Thyroid gland (tissue), 4 donors: ENCODE measurements at regions not wholly inside any gene's neighbourhood (a gene's known extent, or its start where the extent isn't known, plus 50 kb on each side); places are given as distances from the start of the nearest gene placed in this dataset.

ENCODE experiments used
- CTCF ChIP-seq, 6 experiments: fragments of 200-600 bp in 3 of 6; fragments of 450-650 bp in 3 of 6; sonication (generic) in 3 of 6; IDR thresholded peaks; one replicate each; pipeline ENCODE4 v1.5.1; 2016 to 2019; ENCODE audit warnings: antibody characterized with exemption in 6 of 6, mild to moderate bottlenecking in 2 of 6, inconsistent platforms in 1 of 6, moderate library complexity in 1 of 6
- POLR2A ChIP-seq, 2 donors: fragments of 450-650 bp; IDR thresholded peaks; one replicate each; pipeline ENCODE4 v1.6.1; 2017; ENCODE audit warnings: antibody characterized with exemption in 2 of 2, mild to moderate bottlenecking in 2 of 2, moderate library complexity in 1 of 2

GRCh38 chr12:125797421-125798175, 732.4 kb downstream of the AACS start:
- TF ChIP-seq CTCF (IDR thresholded peaks at IDR 0.05) (no peak), POLR2A (IDR thresholded peaks at IDR 0.05) (no peak)
